ENCODE measurements at regions not wholly inside any gene's neighbourhood (a gene's known extent, or its start where the extent isn't known, plus 50 kb on each side); places are given as distances from the start of the nearest gene placed in this dataset.

- TF ChIP-seq CTCF (IDR thresholded peaks at IDR 0.05; ENCODE audit: insufficient read depth, low read length): no peak
- TF ChIP-seq POLR2AphosphoS5 (IDR thresholded peaks at IDR 0.05; ENCODE audit: low read depth): no peak
- no peak for TF ChIP-seq GABPA (IDR thresholded peaks at IDR 0.05; ENCODE audit: low read depth)
- TF ChIP-seq REST (IDR thresholded peaks at IDR 0.05; ENCODE audit: insufficient replicate concordance, low read depth): no peak
- no peak for TF ChIP-seq SPI1 (IDR thresholded peaks at IDR 0.05; ENCODE audit: borderline replicate concordance, low read depth)
These were observed 116.4 kb upstream of the TOPAZ1 start for GRCh38 chr3:44125246-44125645.

Measured in HL-60 (cell line).